H1 (cell line): ENCODE measurements at regions not wholly inside any gene's neighbourhood (a gene's known extent, or its start where the extent isn't known, plus 50 kb on each side); places are given as distances from the start of the nearest gene placed in this dataset.

ENCODE experiments used
- CTCF ChIA-PET: fragments of 300-600 bp; sonication (Branson Sonifier 250); formaldehyde crosslinking; loops from one replicate; lab custom pipeline; 2021; ENCODE audit not compliant: partially characterized antibody; lab: Charles Lee
- POLR2A ChIA-PET: fragments of 300-600 bp; sonication (Branson Sonifier 250); formaldehyde crosslinking; loops from one replicate; lab custom pipeline; 2021; ENCODE audit warnings: inconsistent platforms; ENCODE audit not compliant: partially characterized antibody; lab: Charles Lee
- DNase-seq, 2 experiments: peaks; one replicate each; pipeline versions ENCODE4 v3.0.0 to v3.0.0-alpha.2; 2010 to 2022; ENCODE audit warnings: low spot score in 2 of 2, low read depth in 1 of 2, mixed read lengths in 1 of 2
- FAIRE-seq: peaks from 2 replicates; lab custom pipeline; 2011; peaks lifted over from hg19 to GRCh38; lab: Jason Lieb, UNC
- H2AFZ ChIP-seq: 2 replicates; pipeline ENCODE4 v1.8.1; 2012; ENCODE audit warnings: low read length, inconsistent platforms
- H2AK5ac ChIP-seq: 2 replicates; pipeline ENCODE4 v1.6.1; 2013; ENCODE audit warnings: low read depth, low read length
- H2BK120ac ChIP-seq: replicated peaks from 2 replicates; pipeline ENCODE3; 2013; ENCODE audit warnings: low read depth, low read length, inconsistent platforms
- H2BK12ac ChIP-seq: 2 replicates; pipeline ENCODE4 v1.6.1; 2013; ENCODE audit warnings: low read depth, low read length
- H2BK15ac ChIP-seq: 2 replicates; pipeline ENCODE4 v1.6.1; 2013; ENCODE audit warnings: low read length
- H2BK20ac ChIP-seq: 2 replicates; pipeline ENCODE4 v1.6.1; 2013; ENCODE audit warnings: low read length
- H2BK5ac ChIP-seq: 2 replicates; pipeline ENCODE4 v1.6.1; 2013; ENCODE audit warnings: low read depth, low read length
- H3K14ac ChIP-seq: 2 replicates; pipeline ENCODE4 v1.6.1; 2013; ENCODE audit warnings: inconsistent platforms; ENCODE audit not compliant: insufficient read length
- H3K18ac ChIP-seq: 2 replicates; pipeline ENCODE4 v1.6.1; 2013; ENCODE audit warnings: low read length; ENCODE audit errors: extremely low read depth
- H3K23ac ChIP-seq: 2 replicates; pipeline ENCODE4 v1.6.1; 2013; ENCODE audit warnings: inconsistent platforms; ENCODE audit not compliant: insufficient read length
- H3K23me2 ChIP-seq: 2 replicates; pipeline ENCODE4 v1.6.1; 2013; ENCODE audit warnings: low read depth, low read length
- H3K27ac ChIP-seq: 2 replicates; pipeline ENCODE4 v1.6.1; 2011; ENCODE audit warnings: low read depth, low read length, inconsistent platforms
- H3K27me3 ChIP-seq, 4 experiments: replicated peaks in 1 of 4; 1 replicate in 1 of 4; 2 replicates in 3 of 4; pipeline versions ENCODE4 v1.6.1 to v1.8.1; 2011 to 2013; ENCODE audit warnings: low read length in 3 of 4, mild to moderate bottlenecking in 3 of 4, inconsistent platforms in 2 of 4, mixed read lengths in 2 of 4, moderate library complexity in 1 of 4; ENCODE audit not compliant: control insufficient read depth in 3 of 4, insufficient read depth in 3 of 4; ENCODE audit errors: extremely low read depth in 1 of 4
- H3K36me3 ChIP-seq, 4 experiments: 2 replicates each; pipeline versions ENCODE4 v1.6.1 to v1.8.1; 2011 to 2013; ENCODE audit warnings: mild to moderate bottlenecking in 4 of 4, low read length in 3 of 4, moderate library complexity in 2 of 4, control low read depth in 1 of 4, inconsistent platforms in 1 of 4; ENCODE audit not compliant: insufficient read depth in 4 of 4, control insufficient read depth in 2 of 4
- H3K4ac ChIP-seq: replicated peaks from 2 replicates; pipeline ENCODE3; 2013; ENCODE audit warnings: low read length, low read depth, mixed read lengths, inconsistent platforms; ENCODE audit not compliant: insufficient read length
- H3K4me1 ChIP-seq, 4 experiments: replicated peaks in 1 of 4; 1 replicate in 1 of 4; 2 replicates in 3 of 4; pipeline versions ENCODE4 v1.6.1 to v1.8.1; 2011 to 2013; ENCODE audit warnings: low read length in 3 of 4, inconsistent platforms in 2 of 4, mixed read lengths in 1 of 4; ENCODE audit not compliant: insufficient read depth in 4 of 4, control insufficient read depth in 3 of 4
- H3K4me2 ChIP-seq, 2 experiments: 2 replicates each; pipeline versions ENCODE4 v1.6.1 to v1.8.1; 2011 to 2013; ENCODE audit warnings: low read depth in 2 of 2, low read length in 2 of 2, control low read depth in 1 of 2, inconsistent platforms in 1 of 2, mild to moderate bottlenecking in 1 of 2; ENCODE audit not compliant: insufficient read depth in 1 of 2
- H3K4me3 ChIP-seq, 4 experiments: fragments of 200-600, 300-600 bp in 1 of 4; sonication (generic), shearing (Covaris generic), sonication (Bioruptor Twin) in 1 of 4; 2 replicates each; pipeline versions ENCODE4 v1.5.1 to v1.8.1; 2011 to 2016; ENCODE audit warnings: low read length in 4 of 4, low read depth in 3 of 4, control low read depth in 2 of 4, inconsistent platforms in 2 of 4, mild to moderate bottlenecking in 2 of 4, mixed read lengths in 1 of 4, moderate library complexity in 1 of 4; ENCODE audit not compliant: insufficient read depth in 2 of 4; ENCODE audit errors: extremely low read depth in 1 of 4
- H3K56ac ChIP-seq: replicated peaks from 2 replicates; pipeline ENCODE3; 2013; ENCODE audit warnings: low read depth, mild to moderate bottlenecking, mixed read lengths, low read length, inconsistent platforms; ENCODE audit not compliant: insufficient read length
- H3K79me1 ChIP-seq: 2 replicates; pipeline ENCODE4 v1.6.1; 2013; ENCODE audit warnings: low read depth, low read length, control low read depth
- H3K79me2 ChIP-seq, 2 experiments: 2 replicates each; pipeline versions ENCODE4 v1.6.1 to v1.8.1; 2012 to 2013; ENCODE audit warnings: low read length in 2 of 2, mild to moderate bottlenecking in 2 of 2, inconsistent platforms in 1 of 2; ENCODE audit not compliant: insufficient read depth in 2 of 2, control insufficient read depth in 1 of 2
- H3K9ac ChIP-seq, 4 experiments: replicated peaks in 1 of 4; 1 replicate in 1 of 4; 2 replicates in 3 of 4; pipeline versions ENCODE4 v1.6.1 to v1.8.1; 2011 to 2013; ENCODE audit warnings: low read depth in 3 of 4, low read length in 3 of 4, control low read depth in 2 of 4, mild to moderate bottlenecking in 2 of 4, moderate library complexity in 2 of 4, inconsistent platforms in 1 of 4; ENCODE audit errors: extremely low read depth in 1 of 4
- H3K9me3 ChIP-seq, 2 experiments: 2 replicates each; pipeline versions ENCODE4 v1.6.1 to v1.8.1; 2012 to 2013; ENCODE audit warnings: mild to moderate bottlenecking in 2 of 2, moderate library complexity in 2 of 2, control low read depth in 1 of 2, inconsistent platforms in 1 of 2, low read depth in 1 of 2, low read length in 1 of 2, mixed read lengths in 1 of 2; ENCODE audit not compliant: insufficient read depth in 2 of 2
- H4K20me1 ChIP-seq, 2 experiments: replicated peaks in 1 of 2; 2 replicates each; pipeline versions ENCODE3 to v1.8.1; 2011 to 2013; ENCODE audit warnings: inconsistent platforms in 2 of 2, low read length in 2 of 2, mild to moderate bottlenecking in 1 of 2; ENCODE audit not compliant: insufficient read depth in 2 of 2, control insufficient read depth in 1 of 2
- H4K5ac ChIP-seq: 2 replicates; pipeline ENCODE4 v1.6.1; 2013; ENCODE audit warnings: low read length, low read depth, mixed read lengths, inconsistent platforms; ENCODE audit not compliant: insufficient read length
- H4K8ac ChIP-seq: 2 replicates; pipeline ENCODE4 v1.8.0; 2013; ENCODE audit warnings: mild to moderate bottlenecking, moderate library complexity, low read length, inconsistent platforms; ENCODE audit not compliant: insufficient read depth; ENCODE audit errors: extremely low read depth
- H4K91ac ChIP-seq: replicated peaks from 2 replicates; pipeline ENCODE3; 2013; ENCODE audit warnings: low read length, mixed read lengths, inconsistent platforms; ENCODE audit not compliant: insufficient read length
- CHD7 ChIP-seq: fragments of 300-600 bp; sonication (generic); IDR thresholded peaks from 2 replicates; pipeline ENCODE4 v1.7.1; 2012; ENCODE audit warnings: low read length, moderate library complexity, mild to moderate bottlenecking, inconsistent platforms; ENCODE audit not compliant: insufficient replicate concordance
- WGBS, 2 experiments: shearing (Covaris generic) in 1 of 2; methylation state at CpG; one replicate each; pipeline versions ENCODE4 v1.1.6 to v1.1.7; 2013 to 2015; ENCODE audit warnings: low lambda C conversion rate in 2 of 2, mixed read lengths in 2 of 2, inconsistent platforms in 1 of 2, low coverage in 1 of 2, missing lambda C conversion rate in 1 of 2; ENCODE audit not compliant: insufficient replicate concordance in 2 of 2, insufficient coverage in 1 of 2, insufficient read length in 1 of 2; ENCODE audit errors: extremely low coverage in 1 of 2, missing lambda C conversion rate in 1 of 2; 5-methylcytosine and 5-hydroxymethylcytosine counted together

GRCh38 chr20:43385914-43386313 lies 71.8 kb upstream of the SRSF6 start:
- no peak for FAIRE-seq
- CTCF ChIA-PET, result no interaction called here
- no peak for TF ChIP-seq CHD7

More at GRCh38 chr20:43385914-43386313, 71.8 kb upstream of the SRSF6 start:
- WGBS, 2 experiments, result 88% methylated on average over 4 of the region's 4 CpGs; no CpG with 5 or more reads in 1 of the 2 experiments
- Histone ChIP-seq H3K4me2 (no peak overlapping the region), H3K79me1 (no peaks in the 10 kb centered on the region), H2BK5ac (no peak overlapping the region), H4K8ac (no peak overlapping the region), H3K18ac (no peak overlapping the region), H3K9me3 (no peaks in the 10 kb centered on the region), H3K23me2 (no peaks in the 10 kb centered on the region), H3K4me3 (no peak overlapping the region), H2BK15ac (no peak overlapping the region), H3K79me2 (no peaks in the 10 kb centered on the region), H3K9ac (no peak overlapping the region), H2BK12ac (no peak overlapping the region), H3K27ac (no peak overlapping the region), H3K4ac (no peak overlapping the region), H4K91ac (no peak overlapping the region), H3K14ac (no peak overlapping the region), H2AFZ (no peak overlapping the region), H3K23ac (no peak overlapping the region), H3K4me1 (peaks cover 0 to 4% (median under 1%) of the 10 kb centered on the region in 4 experiments; a peak in 3 of 7 replicates), H3K36me3 (no peaks in the 10 kb centered on the region), H2BK20ac (no peak overlapping the region), H2BK120ac (no peak overlapping the region), H4K5ac (no peak overlapping the region), H3K56ac (no peak overlapping the region), H4K20me1 (no peaks in the 10 kb centered on the region), H3K27me3 (no peaks in the 10 kb centered on the region), H2AK5ac (no peak overlapping the region)
- POLR2A ChIA-PET, result no interaction called here
- DNase-seq, result no peak
